ENCODE measurements at regions not wholly inside any gene's neighbourhood (a gene's known extent, or its start where the extent isn't known, plus 50 kb on each side); places are given as distances from the start of the nearest gene placed in this dataset.
"Not testable (repeated sequence)": the region's sequence is repeated elsewhere in the genome, so short reads cannot be mapped to it uniquely, and the experiment has no call there.

DNA sequence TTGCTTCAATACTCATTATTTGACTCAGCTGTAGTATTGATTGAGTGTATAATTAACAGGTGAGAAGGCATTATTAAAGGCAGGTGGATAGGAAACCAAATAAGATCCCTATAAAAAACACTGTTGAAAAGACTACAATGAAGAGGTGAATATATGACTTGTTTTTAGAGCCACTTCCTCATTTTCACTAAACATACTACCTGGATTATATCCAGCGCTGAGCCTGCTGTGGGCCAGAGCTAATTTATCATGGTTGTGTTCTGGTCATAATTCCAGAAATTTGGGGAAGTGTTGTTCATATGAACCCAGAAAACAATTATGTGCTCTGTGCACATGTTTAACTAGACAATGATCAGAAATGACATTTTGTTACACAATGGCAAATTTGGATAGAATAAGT is 235.3 kb upstream of the MME start:
- no peaks in the 10 kb centered on the region for H4K20me1 ChIP-seq (ENCODE audit: insufficient read depth, poor library complexity, severe bottlenecking)
- no peaks in the 10 kb centered on the region for H3K36me3 ChIP-seq (replicated peaks; ENCODE audit: insufficient read depth, low read depth)
- no peak overlapping the region for H3K4me3 ChIP-seq
- no peaks in the 10 kb centered on the region for H3K79me2 ChIP-seq
- 88% methylated on average over 1 of the region's 1 CpG for WGBS (ENCODE audit: low lambda C conversion rate, missing lambda C conversion rate)
- DNase-seq (ENCODE audit: low spot score): no peak
- no peaks in the 10 kb centered on the region for H3K9me2 ChIP-seq (replicated peaks; ENCODE audit: insufficient read depth)
- no peak overlapping the region for H3K27ac ChIP-seq
- no peak for TF ChIP-seq EZH2 (IDR thresholded peaks at IDR 0.05; ENCODE audit: borderline replicate concordance)
- H3K27me3 ChIP-seq: no peaks in the 10 kb centered on the region
- no peaks in the 10 kb centered on the region for H3K4me1 ChIP-seq (ENCODE audit: insufficient read depth)
- no peak overlapping the region for H2AFZ ChIP-seq
- H3K4me2 ChIP-seq: no peak overlapping the region
- no peaks in the 10 kb centered on the region for H3K9me3 ChIP-seq (ENCODE audit: low read depth)

DNA sequence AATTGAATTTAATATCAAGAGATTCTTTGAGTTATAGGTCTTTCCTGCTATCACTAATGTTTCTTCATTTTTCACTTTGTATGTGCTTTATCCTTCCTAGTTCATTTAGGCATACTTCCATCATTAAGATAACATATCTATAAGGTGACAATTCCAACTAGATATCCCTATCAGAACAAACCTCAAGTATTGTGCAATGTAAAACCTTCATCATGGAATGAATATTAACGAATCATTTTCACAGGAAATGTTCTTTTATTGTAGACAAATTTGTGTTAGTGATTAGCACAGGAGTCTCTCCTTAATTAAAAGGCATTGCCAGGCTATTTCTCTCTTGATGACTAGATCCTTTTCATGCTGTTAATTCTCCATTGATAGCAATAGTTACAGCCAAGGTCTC is 236.5 kb upstream of the MME start:
- H3K27ac ChIP-seq: no peak overlapping the region
- DNase-seq (ENCODE audit: low spot score): no peak
- H3K27me3 ChIP-seq: no peaks in the 10 kb centered on the region
- TF ChIP-seq, protein P1, sequence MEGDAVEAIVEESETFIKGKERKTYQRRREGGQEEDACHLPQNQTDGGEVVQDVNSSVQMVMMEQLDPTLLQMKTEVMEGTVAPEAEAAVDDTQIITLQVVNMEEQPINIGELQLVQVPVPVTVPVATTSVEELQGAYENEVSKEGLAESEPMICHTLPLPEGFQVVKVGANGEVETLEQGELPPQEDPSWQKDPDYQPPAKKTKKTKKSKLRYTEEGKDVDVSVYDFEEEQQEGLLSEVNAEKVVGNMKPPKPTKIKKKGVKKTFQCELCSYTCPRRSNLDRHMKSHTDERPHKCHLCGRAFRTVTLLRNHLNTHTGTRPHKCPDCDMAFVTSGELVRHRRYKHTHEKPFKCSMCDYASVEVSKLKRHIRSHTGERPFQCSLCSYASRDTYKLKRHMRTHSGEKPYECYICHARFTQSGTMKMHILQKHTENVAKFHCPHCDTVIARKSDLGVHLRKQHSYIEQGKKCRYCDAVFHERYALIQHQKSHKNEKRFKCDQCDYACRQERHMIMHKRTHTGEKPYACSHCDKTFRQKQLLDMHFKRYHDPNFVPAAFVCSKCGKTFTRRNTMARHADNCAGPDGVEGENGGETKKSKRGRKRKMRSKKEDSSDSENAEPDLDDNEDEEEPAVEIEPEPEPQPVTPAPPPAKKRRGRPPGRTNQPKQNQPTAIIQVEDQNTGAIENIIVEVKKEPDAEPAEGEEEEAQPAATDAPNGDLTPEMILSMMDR (IDR thresholded peaks at IDR 0.05; ENCODE audit: poor library complexity): no peak
- TF ChIP-seq EZH2 (IDR thresholded peaks at IDR 0.05; ENCODE audit: borderline replicate concordance) (no peak), EZH2phosphoT487 (IDR thresholded peaks at IDR 0.05; ENCODE audit: low read depth, severe bottlenecking, unreplicated experiment) (no peak)
- no peak overlapping the region for H3K4me3 ChIP-seq
- H3K9me3 ChIP-seq (ENCODE audit: low read depth): no peaks in the 10 kb centered on the region
- 61% methylated on average over 1 of the region's 1 CpG for WGBS (ENCODE audit: low lambda C conversion rate, missing lambda C conversion rate)
- H3K79me2 ChIP-seq: no peaks in the 10 kb centered on the region
- no peaks in the 10 kb centered on the region for H3K4me1 ChIP-seq (ENCODE audit: insufficient read depth)
- no peaks in the 10 kb centered on the region for H3K36me3 ChIP-seq (replicated peaks; ENCODE audit: insufficient read depth, low read depth)
- no peaks in the 10 kb centered on the region for H3K9me2 ChIP-seq (replicated peaks; ENCODE audit: insufficient read depth)
- no peak overlapping the region for H2AFZ ChIP-seq
- H3K4me2 ChIP-seq: no peak overlapping the region
- H4K20me1 ChIP-seq (ENCODE audit: insufficient read depth, poor library complexity, severe bottlenecking): no peaks in the 10 kb centered on the region

DNA sequence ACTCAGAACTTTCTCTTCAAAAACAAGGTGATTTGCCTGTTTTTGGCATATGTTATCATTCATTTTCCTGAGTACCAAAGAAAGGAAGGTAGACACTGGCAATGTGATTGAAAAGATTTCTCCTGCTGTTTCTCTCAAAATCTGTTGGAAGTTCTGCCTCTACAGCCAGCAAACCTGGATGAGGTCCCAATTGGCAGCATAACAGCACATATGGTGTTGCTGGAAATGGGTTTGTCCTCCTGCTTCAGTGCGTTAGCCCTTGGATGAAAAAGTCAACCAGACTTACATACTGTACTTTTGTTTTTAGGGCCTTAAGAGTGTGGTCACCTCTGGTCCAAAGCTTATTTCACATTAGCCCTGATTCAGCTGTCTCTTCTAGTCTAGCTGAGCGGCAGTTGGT is 237.6 kb upstream of the MME start:
- no peaks in the 10 kb centered on the region for H3K36me3 ChIP-seq (replicated peaks; ENCODE audit: insufficient read depth, low read depth)
- 98% methylated on average over 2 of the region's 2 CpGs for WGBS (ENCODE audit: low lambda C conversion rate, missing lambda C conversion rate)
- no peak overlapping the region for H3K4me2 ChIP-seq
- no peaks in the 10 kb centered on the region for H3K27me3 ChIP-seq
- no peaks in the 10 kb centered on the region for H3K9me3 ChIP-seq (ENCODE audit: low read depth)
- DNase-seq (ENCODE audit: low spot score): no peak
- H2AFZ ChIP-seq: no peak overlapping the region
- no peak for TF ChIP-seq EZH2 (IDR thresholded peaks at IDR 0.05; ENCODE audit: borderline replicate concordance)
- TF ChIP-seq EZH2phosphoT487 (IDR thresholded peaks at IDR 0.05; ENCODE audit: low read depth, severe bottlenecking, unreplicated experiment): no peak
- TF ChIP-seq, protein P1 (IDR thresholded peaks at IDR 0.05; ENCODE audit: poor library complexity): no peak
- H4K20me1 ChIP-seq (ENCODE audit: insufficient read depth, poor library complexity, severe bottlenecking): no peaks in the 10 kb centered on the region
- H3K4me1 ChIP-seq (ENCODE audit: insufficient read depth): no peaks in the 10 kb centered on the region
- no peak overlapping the region for H3K4me3 ChIP-seq
- H3K27ac ChIP-seq: no peak overlapping the region
- H3K9me2 ChIP-seq (replicated peaks; ENCODE audit: insufficient read depth): no peaks in the 10 kb centered on the region
- no peaks in the 10 kb centered on the region for H3K79me2 ChIP-seq

DNA sequence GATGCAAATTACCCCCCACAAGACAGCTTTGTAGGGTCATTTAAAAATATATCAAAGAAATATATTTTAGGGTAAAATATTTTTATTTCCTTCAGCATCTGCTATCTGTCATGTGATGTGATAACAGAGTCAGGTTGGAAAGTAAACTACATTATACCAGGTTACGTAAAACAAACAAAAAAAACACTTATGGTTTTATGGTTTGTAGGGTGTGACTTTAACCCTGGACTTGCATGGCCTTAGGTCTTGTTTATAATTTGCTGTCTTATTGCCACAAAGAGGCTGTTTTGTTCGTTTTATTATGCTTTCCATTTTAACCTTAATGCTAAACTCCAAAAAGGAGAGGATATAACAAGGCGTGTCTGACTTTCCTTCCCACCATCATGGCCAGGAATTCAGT is 244.5 kb upstream of the MME start:
- Histone ChIP-seq H3K9me2 (replicated peaks; ENCODE audit: insufficient read depth) (no peaks in the 10 kb centered on the region), H3K9me3 (ENCODE audit: low read depth) (no peaks in the 10 kb centered on the region), H3K4me1 (ENCODE audit: insufficient read depth) (no peaks in the 10 kb centered on the region), H3K27ac (no peak overlapping the region), H4K20me1 (ENCODE audit: insufficient read depth, poor library complexity, severe bottlenecking) (no peaks in the 10 kb centered on the region), H3K79me2 (no peaks in the 10 kb centered on the region), H3K4me2 (no peak overlapping the region), H2AFZ (no peak overlapping the region), H3K27me3 (no peaks in the 10 kb centered on the region), H3K4me3 (no peak overlapping the region), H3K36me3 (replicated peaks; ENCODE audit: insufficient read depth, low read depth) (no peaks in the 10 kb centered on the region)
- TF ChIP-seq EZH2 (IDR thresholded peaks at IDR 0.05; ENCODE audit: borderline replicate concordance): no peak
- no peak for DNase-seq (ENCODE audit: low spot score)
- WGBS (ENCODE audit: low lambda C conversion rate, missing lambda C conversion rate): 61% methylated on average over 3 of the region's 3 CpGs

DNA sequence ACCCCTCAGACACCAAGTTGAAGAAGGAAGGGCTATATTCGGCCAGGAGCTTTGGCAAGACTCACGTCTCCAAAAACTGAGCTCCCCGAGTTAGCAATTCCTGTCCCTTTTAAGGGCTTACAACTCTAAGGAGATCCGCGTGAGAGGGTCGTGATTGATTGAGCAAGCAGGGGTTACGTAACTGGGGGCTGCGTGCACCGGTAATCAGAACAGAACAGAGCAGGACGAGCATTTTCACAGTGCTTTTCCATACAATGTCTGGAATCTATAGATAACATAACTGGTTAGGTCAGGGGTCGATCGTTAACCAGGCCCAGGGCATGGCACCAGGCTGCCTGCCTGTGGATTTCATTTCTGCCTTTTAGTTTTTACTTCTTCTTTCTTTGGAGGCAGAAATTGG is 245.3 kb upstream of the MME start:
- not testable (repeated sequence) for H3K27ac ChIP-seq; DNase-seq (ENCODE audit: low spot score); H3K36me3 ChIP-seq (replicated peaks; ENCODE audit: insufficient read depth, low read depth); H3K9me2 ChIP-seq (replicated peaks; ENCODE audit: insufficient read depth); H4K20me1 ChIP-seq (ENCODE audit: insufficient read depth, poor library complexity, severe bottlenecking); H2AFZ ChIP-seq; H3K4me2 ChIP-seq; H3K9me3 ChIP-seq (ENCODE audit: low read depth); H3K79me2 ChIP-seq; H3K4me1 ChIP-seq (ENCODE audit: insufficient read depth); H3K4me3 ChIP-seq; H3K27me3 ChIP-seq
- WGBS (ENCODE audit: low lambda C conversion rate, missing lambda C conversion rate): 79% methylated on average over 12 of the region's 12 CpGs

Data from hepatocyte (in vitro differentiated cells).